TTC549 (cell line): ENCODE measurements at regions not wholly inside any gene's neighbourhood (a gene's known extent, or its start where the extent isn't known, plus 50 kb on each side); places are given as distances from the start of the nearest gene placed in this dataset.
"Not testable (repeated sequence)": the region's sequence is repeated elsewhere in the genome, so short reads cannot be mapped to it uniquely, and the experiment has no call there.

Source experiments
- FAIRE-seq: peaks from 2 replicates; lab custom pipeline; 2012; peaks lifted over from hg19 to GRCh38; lab: Jason Lieb, UNC

DNA sequence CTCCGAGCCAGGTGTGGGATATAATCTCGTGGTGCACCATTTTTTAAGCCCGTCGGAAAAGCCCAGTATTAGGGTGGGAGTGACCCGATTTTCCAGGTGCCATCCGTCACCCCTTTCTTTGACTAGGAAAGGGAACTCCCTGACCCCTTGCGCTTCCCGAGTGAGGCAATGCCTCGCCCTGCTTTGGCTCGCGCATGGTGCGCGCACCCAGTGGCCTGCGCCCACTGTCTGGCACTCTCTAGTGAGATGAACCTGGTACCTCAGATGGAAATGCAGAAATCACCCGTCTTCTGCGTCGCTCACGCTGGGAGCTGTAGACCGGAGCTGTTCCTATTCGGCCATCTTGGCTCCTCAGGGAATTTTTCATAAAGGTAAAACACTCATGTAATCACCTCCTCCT is 63.9 kb downstream of the RWDD3 start:
- not testable (repeated sequence) for FAIRE-seq

- FAIRE-seq, result no peak
Measured at GRCh38 chr1:95301091-95301490, 67.1 kb downstream of the RWDD3 start.

DNA sequence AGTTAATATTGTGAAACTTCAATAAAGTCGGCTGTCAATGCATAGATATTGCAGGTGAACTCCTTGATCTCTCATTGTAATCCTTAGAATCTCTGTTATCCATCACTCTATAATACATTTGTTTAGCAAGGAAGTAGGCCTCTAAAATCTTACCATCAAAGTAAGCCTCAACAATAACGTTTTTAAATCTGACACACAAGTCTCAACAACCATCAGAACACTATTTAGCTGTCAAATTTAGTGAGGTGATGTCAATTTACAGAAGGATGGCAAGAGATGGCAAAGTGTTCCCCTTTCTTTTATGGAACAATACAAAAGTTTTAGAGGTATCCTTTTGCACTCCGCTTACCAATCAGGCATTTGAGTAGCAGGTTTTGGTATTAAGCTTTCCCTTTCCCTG is 67.6 kb downstream of the RWDD3 start:
- FAIRE-seq, result no peak

DNA sequence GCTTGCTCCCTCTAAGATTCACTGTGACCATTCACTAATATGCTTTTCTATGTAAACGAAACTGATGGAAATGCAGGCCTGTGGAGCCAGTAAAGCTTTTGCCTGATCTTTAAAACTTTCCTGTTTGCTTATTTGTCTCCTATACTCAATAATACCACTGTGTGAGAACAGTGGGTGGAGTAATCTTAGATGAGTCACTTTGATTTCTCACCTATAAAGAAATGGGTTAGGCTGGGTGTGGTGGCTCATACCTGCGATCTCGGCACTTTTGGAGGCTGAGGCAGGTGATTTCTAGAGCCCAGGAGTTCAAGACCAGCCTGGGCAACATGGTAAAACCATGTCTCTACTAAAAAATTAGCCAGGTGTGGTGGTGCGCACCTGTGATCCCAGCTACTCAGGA is 70.8 kb downstream of the RWDD3 start:
- FAIRE-seq, result no peak

DNA sequence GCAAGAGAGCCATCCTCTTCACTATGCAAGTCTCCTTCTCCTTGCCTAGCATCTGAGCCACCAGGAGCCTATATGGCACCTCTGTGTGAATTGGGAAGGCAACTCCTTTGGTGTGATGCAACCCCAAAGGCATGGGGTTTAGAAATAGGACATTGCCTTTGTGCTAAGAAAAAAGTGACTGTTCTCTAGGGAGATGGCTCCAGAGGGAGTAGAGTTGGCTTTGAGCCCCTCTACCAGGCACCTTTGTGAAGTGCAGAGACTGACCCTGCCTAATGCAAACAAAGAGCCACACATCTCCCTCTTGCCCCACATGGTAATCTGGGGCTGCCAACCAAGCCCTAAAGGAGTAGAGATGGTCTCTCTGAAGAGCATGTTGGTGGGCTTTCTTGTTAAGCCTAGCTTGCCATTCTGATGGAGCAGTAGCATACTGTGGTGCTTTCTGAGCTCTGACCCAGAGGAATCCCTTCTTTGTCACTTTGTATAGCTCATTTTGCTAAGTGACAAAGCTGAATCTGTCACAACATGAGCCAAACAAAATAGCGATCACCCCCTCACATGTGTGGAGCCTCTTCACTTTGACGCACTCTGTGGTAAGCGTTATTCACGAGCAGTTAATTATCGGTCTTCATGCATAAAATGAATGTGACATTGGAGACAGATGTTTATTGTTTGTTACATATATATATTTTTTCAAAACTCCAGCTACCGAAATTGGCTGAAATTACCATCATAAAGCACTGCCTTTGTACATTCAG is 74.4 kb downstream of the RWDD3 start:
- FAIRE-seq, result no peak

DNA sequence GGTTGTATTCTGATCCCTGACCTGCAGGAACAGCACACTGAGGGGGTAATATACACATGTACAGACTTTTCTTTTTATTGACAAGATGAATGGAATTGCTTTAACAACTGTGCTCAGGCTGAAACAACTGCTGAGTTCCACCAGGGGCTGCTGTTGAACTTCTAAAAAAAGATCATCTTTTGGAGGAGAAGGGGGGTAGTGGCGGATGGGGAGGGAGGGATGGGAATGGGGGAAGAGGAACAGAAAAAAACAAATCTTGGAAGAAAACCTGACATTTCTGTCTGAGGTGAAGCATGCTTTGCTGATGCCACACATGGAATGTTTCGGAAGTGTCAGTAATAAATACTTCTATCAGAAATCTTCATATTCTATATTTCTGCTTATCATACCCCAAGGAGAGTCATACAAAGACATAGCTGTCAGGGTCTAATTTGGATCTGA is 75.0 kb downstream of the RWDD3 start:
- FAIRE-seq, result no peak

- FAIRE-seq, result no peak
Measured at GRCh38 chr1:95311014-95311413, 77.0 kb downstream of the RWDD3 start.

DNA sequence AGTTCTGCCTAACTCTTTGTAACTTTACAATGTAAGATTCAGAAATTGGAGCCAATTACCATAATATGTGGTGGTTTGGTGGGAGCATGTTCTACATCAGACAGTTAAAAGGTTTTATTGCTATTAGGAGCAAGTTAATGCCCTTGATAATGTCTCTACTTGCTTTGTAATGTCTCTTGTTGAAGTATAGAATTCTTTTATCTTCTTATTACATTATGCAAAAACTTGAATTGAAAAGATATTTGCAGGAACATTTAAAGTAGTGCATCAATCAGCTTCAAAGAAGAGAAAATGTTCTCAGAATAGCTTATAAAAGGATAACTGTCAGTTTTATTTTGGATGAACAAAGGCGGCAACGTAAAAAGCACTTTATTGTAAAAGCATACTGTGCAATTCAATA is 77.8 kb downstream of the RWDD3 start:
- FAIRE-seq, result peak; percentile 22

GRCh38 chr1:95312181-95312580 is 78.2 kb downstream of the RWDD3 start:
- no peak for FAIRE-seq

DNA sequence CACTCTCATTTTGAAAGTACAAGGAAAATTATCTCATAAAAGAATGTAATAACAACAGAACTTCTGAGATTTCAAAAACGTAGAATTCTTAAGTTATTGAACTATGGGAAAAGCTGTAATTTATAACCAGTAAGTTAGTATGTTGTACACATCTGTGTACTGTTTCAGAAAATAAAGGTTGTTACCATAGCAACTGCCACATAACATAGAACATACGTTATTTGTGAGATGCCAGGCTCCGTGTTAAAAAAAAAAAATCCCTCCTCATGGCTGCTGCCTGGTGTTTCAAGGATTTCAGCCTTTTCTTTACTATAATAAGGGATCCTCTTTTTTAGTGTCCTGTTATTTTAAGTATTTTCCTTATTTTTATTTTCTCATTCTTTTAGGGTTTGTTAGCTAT is 79.5 kb downstream of the RWDD3 start:
- no peak for FAIRE-seq

DNA sequence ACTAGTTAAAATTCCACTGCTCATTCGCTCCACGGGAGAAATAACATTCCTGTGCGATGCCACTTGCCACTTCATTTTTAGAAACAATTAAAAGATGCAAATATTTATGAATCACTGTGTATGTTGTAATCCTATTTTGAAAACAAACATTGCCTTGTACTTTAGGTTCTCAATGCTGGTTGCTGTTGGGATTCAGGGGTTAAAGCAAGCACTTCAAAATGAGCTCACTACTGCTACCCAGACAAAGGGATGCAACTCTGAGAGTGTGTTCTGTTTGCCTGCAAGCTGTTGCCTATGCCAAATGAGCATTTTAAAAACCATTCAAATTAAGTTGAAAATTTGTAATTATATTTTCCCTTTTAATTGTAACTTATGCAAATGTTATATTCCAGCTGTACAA is 87.5 kb downstream of the RWDD3 start:
- FAIRE-seq, result no peak

DNA sequence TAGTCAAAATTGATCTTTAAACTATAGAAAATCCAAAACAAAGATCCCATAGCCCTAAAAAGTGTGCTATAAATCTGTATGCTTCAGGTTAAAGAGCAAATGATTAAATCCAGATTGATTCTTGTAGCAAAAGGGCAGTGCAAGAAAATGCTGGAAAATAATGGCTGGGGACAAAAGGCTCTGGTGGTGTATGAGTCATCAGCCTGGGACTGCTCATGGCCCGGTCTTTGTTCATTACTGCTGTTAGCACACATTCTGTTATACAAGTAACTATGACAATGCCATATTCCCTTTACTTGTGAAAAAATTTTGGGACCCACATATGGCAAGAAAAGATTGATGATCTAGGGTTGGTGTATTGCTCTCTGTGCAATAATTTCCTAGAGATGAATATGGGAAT is 89.1 kb downstream of the RWDD3 start:
- no peak for FAIRE-seq

- FAIRE-seq, result no peak
Measured at GRCh38 chr1:95325349-95325748, 91.3 kb downstream of the RWDD3 start.

- FAIRE-seq, result no peak
Measured at GRCh38 chr1:95326023-95326422, 92.0 kb downstream of the RWDD3 start.

DNA sequence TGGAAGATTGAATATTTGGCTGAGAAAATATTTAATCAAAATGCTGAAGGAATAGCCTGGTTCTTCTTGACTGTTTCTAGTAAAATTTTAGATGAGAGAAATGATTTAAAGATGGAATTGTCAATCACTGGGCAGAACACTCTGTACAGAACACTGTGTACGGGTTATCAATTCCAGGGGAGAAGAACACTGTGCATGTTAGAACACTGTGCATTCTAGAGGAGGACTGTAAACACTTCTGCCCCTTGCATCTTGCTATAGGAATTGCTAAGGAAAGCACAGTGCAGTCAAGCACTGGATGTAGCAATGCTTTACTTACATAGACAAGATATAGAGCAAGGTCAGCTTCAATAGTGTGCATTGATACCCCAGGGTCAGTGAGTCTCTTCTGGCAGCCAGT is 98.7 kb downstream of the RWDD3 start:
- no peak for FAIRE-seq

GRCh38 chr1:95339377-95339776 is 105.4 kb downstream of the RWDD3 start:
- FAIRE-seq, result no peak

GRCh38 chr1:95340061-95340460 is 106.1 kb downstream of the RWDD3 start:
- no peak for FAIRE-seq

- FAIRE-seq, result no peak
Measured at GRCh38 chr1:95352767-95353166, 118.8 kb downstream of the RWDD3 start.

GRCh38 chr1:95353194-95353593 is 119.2 kb downstream of the RWDD3 start:
- no peak for FAIRE-seq

DNA sequence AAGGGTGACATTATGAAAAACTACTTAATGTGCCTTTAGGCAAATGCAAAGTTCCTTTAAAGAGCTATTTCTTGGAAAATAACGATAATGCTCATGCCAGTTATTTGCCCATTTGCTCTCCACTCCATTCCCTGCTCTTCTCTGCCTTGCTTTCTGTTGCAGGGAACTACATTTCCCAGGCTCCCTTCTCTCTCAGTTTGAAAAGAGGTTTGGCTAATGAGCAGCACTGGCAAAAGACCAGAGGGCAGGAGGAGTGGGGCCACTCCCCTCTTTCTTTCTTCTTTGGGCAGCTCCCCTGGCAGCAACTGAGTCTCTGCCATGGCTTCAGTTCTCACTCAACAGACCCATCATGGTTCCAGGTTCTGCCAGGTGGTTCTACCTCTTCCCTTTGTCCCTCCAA is 130.5 kb downstream of the RWDD3 start:
- no peak for FAIRE-seq

GRCh38 chr1:95366498-95366897 is 132.5 kb downstream of the RWDD3 start:
- FAIRE-seq, result no peak

- FAIRE-seq, result no peak
Measured at GRCh38 chr1:95368178-95368577, 134.2 kb downstream of the RWDD3 start.

DNA sequence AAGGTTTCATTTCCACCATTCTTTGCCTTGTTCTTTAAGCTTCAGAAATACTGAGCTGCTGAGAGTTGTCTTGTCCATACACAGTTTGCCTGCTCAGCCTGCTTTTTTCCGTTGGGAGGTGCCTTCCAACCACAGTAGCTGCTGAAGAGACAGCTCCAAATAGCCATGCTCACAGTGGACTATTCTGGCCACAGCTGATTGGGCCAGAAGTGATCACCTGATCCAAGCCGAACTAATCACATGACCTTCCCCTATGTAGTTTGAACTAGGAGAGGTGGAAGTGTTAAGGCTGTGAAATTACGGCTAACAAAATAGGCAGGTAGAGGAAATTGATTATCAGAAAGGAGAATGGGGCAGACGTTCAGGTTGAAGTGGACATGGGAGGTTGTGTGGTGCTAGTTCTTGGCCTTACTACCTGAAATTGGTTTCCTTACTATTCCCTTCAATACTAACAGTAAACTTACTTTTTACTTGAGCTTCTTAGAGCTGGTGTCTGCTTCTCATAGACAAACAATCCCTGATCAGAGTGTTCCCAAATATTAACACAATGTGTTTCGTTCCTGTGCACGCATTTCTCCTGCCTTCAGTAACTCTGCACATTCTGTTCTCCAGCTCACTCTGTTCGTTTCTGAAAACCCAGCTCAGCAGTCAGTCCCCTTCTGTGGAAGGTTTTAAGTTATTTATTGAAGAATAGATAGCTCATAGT is 136.1 kb downstream of the RWDD3 start:
- no peak for FAIRE-seq
